HG03159 (cell line): ENCODE measurements at regions not wholly inside any gene's neighbourhood (a gene's known extent, or its start where the extent isn't known, plus 50 kb on each side); places are given as distances from the start of the nearest gene placed in this dataset.
A peak's percentile ranks its signal among the peaks of the same experiment; 100 is the strongest.

Experiments used
- ATAC-seq: cut with Tn5 transposase; IDR thresholded peaks from one replicate; pipeline ENCODE4 v1.9.1; 2021; ENCODE audit warnings: mild to moderate bottlenecking, moderate library complexity; ENCODE audit not compliant: unreplicated experiment

DNA sequence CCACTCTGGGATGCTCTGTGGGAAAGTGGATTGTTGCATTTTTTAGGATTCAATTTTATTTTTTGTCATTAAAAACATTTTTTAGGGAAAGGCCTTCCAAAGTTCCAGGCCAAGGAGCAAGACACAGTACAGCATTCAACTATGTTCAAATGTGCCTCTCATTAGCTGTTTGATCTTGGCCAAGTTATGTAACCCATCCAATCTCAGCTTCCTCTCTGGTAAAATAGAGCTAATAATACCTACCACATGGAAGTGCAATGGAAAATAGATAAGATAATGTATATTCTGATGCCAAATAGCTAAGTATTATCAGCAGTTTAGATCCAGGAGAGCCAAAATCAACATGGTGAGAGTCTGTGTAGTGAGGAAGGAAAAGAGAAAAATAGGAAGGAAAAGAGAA lies 220.3 kb upstream of the SESN3 start:
- ATAC-seq = no peak

- ATAC-seq = no peak
Observed at GRCh38 chr11:95450547-95451123, 219.6 kb upstream of the SESN3 start.

- no peak for ATAC-seq
Observed at GRCh38 chr11:95445746-95446333, 214.8 kb upstream of the SESN3 start.

DNA sequence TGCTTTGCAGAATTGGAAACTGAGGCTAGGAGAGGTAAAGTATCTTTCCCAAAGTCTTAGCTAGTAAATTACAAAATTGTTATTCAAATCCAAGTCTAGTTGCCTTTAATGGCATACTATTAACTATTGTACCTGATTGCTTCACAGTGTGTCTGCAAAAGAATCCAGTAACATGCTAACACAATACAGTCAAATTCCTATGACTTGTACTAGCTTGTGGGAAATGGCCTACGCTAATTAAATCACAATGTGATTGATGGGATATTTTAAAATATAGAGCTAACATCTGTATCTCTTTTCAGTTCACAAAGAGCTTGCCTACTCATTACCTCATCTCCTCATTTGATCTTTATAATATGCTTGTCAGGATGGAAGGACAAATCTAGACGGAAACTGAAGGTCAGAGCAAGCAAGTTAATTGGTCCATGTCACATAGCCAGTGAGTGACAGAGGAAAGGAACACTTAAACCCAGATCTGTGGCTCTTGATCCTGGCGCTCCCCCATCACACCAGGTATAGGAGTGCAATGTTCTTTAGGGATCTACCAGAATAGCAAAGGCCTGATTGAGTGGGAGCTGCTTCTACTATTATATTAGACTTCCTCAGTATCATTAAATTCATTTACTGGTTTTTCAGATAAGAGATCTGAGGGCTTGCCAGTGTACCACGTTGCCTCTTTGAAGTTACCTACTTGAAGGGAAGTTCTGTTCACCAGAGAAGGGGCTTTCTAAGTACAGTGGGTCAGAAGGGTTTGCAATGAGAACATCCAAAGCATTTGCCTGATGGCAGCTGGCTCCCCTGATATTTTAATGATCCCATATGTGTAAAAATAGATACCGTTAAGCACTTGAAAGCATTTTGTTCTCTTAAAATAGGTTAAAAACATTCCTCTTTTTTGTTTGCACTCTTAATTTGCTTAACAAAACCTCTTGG lies 213.6 kb upstream of the SESN3 start:
- no peak for ATAC-seq

- ATAC-seq = peak; percentile 61
Observed at GRCh38 chr11:95443386-95443785, 212.4 kb upstream of the SESN3 start.

GRCh38 chr11:95442531-95443050 lies 211.6 kb upstream of the SESN3 start:
- ATAC-seq = no peak

- no peak for ATAC-seq
Observed at GRCh38 chr11:95435628-95436353, 204.8 kb upstream of the SESN3 start.

- ATAC-seq = no peak
Observed at GRCh38 chr11:95435192-95435591, 204.2 kb upstream of the SESN3 start.

DNA sequence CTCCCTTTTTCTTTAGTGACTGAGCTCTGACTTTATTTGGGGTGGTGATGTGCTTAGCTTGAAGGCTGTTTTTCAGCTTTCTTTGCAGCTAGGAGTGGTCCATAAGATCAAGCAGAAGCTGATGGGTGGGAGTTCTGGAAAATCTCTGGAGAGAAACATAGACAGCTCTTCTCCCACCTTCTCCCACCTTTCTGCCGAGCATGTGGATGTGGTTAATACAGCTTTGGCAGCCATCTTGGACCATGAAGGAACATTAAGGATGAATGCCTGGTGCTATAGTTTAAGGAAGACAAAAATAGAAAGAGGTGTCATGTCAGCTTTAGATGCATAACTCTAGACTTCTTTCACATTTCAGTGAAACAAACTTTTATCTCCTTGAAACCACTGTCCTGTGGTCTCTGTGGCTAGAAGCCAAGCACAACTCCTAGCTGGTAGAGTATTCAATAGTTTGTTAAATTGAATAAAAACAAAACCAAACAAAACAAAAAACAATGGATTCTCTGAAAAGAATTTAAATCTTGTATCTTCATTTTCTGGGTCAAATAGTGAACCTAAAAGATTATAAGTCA lies 203.6 kb upstream of the SESN3 start:
- ATAC-seq = no peak

GRCh38 chr11:95434009-95434408 lies 203.0 kb upstream of the SESN3 start:
- ATAC-seq = no peak

- ATAC-seq = no peak
Observed at GRCh38 chr11:95432714-95433503, 201.9 kb upstream of the SESN3 start.

GRCh38 chr11:95429376-95429907 lies 198.4 kb upstream of the SESN3 start:
- no peak for ATAC-seq

DNA sequence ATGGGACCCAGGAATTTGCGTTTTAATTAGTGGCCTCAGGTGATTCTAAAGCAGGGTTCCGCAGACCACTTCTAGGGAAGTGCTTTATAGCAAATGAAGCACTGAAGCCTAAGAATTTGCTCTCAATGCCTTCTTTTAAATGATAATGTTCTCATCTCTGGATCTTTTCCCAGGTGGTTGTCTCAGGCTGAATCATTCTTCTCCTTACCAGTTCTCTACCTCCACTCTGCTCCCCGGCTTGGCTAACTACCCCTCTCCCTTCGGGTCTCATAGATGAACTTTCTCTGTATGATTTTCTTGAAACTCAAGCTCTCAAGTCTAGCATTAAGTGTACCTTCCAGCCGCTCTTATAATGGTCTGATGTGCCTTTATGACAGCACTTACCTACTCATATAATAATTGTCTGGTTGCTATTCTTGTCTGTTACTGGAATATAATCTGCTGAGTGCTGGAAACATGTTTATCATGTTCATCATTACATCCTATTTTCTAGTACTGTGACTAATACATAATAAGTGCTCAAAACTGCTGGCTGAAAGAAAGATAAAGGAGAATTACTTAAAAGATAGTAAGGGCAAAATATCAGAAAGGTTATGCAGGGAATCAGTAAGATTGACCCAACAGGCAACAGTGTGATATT lies 195.9 kb upstream of the SESN3 start:
- no peak for ATAC-seq

DNA sequence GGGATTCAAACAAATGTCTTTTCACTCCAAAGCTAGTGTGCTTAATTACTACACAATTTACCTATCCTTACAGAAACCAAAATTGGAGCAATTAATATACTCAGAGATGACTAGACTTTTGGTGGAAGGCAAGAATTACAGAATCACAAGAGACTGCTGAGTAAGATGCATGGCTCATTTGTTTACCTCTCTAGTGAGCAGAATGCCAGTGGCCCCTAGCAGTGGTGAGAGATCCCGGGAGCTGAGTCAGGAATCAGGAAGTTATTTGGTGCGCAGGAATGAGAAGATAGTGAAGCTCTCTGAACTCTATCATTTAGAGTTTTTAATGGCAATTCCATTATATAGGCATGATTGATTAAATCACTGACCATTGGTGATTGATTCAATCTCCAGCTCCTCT lies 188.9 kb upstream of the SESN3 start:
- ATAC-seq = no peak

- ATAC-seq = no peak
Observed at GRCh38 chr11:95418916-95419315, 187.9 kb upstream of the SESN3 start.

DNA sequence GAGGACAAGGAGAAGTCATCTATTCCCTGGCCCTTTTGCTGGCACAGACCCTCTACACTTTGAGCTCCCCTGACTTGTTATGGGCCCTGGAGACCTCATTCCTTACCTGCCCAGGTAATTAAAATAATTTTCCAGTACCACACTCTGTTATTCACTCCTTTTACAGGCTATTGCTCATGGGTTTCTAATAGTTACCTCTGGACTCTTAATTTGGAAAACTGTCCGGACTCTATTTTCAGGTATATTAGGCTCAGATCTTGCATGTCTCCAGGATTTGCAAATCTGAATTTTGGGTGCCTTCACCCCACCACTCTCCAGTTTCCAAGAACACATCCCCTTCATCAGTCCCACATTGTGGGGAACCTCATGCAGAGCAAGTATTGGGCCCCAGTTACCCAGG lies 186.8 kb upstream of the SESN3 start:
- no peak for ATAC-seq

- no peak for ATAC-seq
Observed at GRCh38 chr11:95415837-95416304, 184.9 kb upstream of the SESN3 start.

GRCh38 chr11:95414217-95414616 lies 183.2 kb upstream of the SESN3 start:
- ATAC-seq = no peak

DNA sequence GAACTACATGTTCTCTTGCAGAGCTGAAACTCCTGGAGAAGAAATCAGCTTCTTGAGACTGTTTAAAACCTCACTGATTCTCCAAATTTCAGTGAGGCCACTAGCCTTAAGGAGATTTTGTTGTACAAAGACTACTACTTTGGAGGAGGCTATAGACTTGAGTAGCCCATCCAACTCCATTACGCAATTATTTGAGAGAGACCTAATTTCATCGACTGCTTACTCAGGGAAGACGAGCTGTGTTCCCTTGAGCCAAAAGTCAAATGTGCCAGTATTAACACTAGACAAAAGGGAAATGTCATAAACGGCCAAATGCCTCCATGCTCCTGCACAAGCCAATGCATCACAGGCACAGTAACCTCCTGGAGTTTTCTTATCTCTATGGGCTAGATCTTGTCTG lies 182.8 kb upstream of the SESN3 start:
- ATAC-seq = no peak
